ENCODE measurements at regions not wholly inside any gene's neighbourhood (a gene's known extent, or its start where the extent isn't known, plus 50 kb on each side); places are given as distances from the start of the nearest gene placed in this dataset.

DNA sequence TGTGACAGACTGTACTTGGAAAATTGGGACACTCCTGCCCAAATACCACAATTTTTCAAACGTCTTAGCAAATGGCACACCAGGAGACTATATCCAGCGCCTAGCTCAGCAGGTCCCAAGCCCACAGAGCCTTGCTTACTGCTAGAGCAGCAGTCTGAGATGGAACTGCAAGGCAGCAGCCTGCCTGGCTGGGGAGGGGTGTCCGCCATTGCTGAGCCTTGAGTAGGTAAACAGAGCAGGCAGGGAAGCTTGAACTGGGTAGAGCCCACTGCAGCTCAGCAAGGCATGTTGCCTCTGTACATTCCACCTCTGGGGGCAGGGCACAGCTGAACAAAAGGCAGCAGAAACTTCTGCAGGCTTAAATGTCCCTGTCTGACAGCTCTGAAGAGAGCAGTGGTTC, 1003.3 kb upstream of the MAP3K7 start:
- FAIRE-seq (no peak), DNase-seq (ENCODE audit: low read depth, low spot score) (no peak)
- dilution Hi-C loops (cut with MboI; ENCODE audit: extremely low pct_ligation_motif_present, low sequenced_read_pairs): no loop called here
- H3K27me3 ChIP-seq (ENCODE audit: control insufficient read depth, extremely low read depth, insufficient read depth, low read length): no peaks in the 10 kb centered on the region
- no peak overlapping the region for H3K4me3 ChIP-seq (ENCODE audit: control insufficient read depth in 2 of 3, extremely low read depth in 1 of 3, insufficient read depth in 2 of 3, low read depth in 1 of 3, low read length in 3 of 3)
- no peaks in the 10 kb centered on the region for H3K36me3 ChIP-seq (ENCODE audit: control insufficient read depth in 2 of 2, extremely low read depth in 1 of 2, insufficient read depth in 2 of 2, low read length in 2 of 2)
- no peak overlapping the region for H3K9ac ChIP-seq (ENCODE audit: control insufficient read depth, extremely low read depth, insufficient read depth, low read length)
- no peak overlapping the region for H3K4me2 ChIP-seq (ENCODE audit: control insufficient read depth, extremely low read depth, insufficient read depth, low read depth, low read length)
- no peak overlapping the region for H2AFZ ChIP-seq (ENCODE audit: control insufficient read depth, low read length)
- H3K79me2 ChIP-seq (ENCODE audit: control insufficient read depth, insufficient read depth, low read length): no peaks in the 10 kb centered on the region
- no peaks in the 10 kb centered on the region for H3K4me1 ChIP-seq (ENCODE audit: control insufficient read depth, extremely low read depth, insufficient read depth, low read length)
- no peaks in the 10 kb centered on the region for H3K9me3 ChIP-seq (ENCODE audit: control insufficient read depth, low read depth, low read length)
- H3K27ac ChIP-seq (ENCODE audit: control insufficient read depth, insufficient read depth, low read length): no peak overlapping the region
- TF ChIP-seq EZH2 (IDR thresholded peaks at IDR 0.05; ENCODE audit: low read length): no peak
- TF ChIP-seq, protein P1, sequence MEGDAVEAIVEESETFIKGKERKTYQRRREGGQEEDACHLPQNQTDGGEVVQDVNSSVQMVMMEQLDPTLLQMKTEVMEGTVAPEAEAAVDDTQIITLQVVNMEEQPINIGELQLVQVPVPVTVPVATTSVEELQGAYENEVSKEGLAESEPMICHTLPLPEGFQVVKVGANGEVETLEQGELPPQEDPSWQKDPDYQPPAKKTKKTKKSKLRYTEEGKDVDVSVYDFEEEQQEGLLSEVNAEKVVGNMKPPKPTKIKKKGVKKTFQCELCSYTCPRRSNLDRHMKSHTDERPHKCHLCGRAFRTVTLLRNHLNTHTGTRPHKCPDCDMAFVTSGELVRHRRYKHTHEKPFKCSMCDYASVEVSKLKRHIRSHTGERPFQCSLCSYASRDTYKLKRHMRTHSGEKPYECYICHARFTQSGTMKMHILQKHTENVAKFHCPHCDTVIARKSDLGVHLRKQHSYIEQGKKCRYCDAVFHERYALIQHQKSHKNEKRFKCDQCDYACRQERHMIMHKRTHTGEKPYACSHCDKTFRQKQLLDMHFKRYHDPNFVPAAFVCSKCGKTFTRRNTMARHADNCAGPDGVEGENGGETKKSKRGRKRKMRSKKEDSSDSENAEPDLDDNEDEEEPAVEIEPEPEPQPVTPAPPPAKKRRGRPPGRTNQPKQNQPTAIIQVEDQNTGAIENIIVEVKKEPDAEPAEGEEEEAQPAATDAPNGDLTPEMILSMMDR (optimal IDR thresholded peaks at IDR 0.05 in 1 of 3, IDR thresholded peaks at IDR 0.05 in 1 of 3, conservative IDR thresholded peaks at IDR 0.05 in 1 of 3; ENCODE audit: extremely low read depth in 1 of 3, insufficient read depth in 2 of 3, low read length in 3 of 3): no peak
- H3K9me1 ChIP-seq (ENCODE audit: control insufficient read depth, extremely low read depth, insufficient read depth, low read length): no peaks in the 10 kb centered on the region
- H4K20me1 ChIP-seq (ENCODE audit: control insufficient read depth, extremely low read depth, insufficient read depth, low read length): no peaks in the 10 kb centered on the region

DNA sequence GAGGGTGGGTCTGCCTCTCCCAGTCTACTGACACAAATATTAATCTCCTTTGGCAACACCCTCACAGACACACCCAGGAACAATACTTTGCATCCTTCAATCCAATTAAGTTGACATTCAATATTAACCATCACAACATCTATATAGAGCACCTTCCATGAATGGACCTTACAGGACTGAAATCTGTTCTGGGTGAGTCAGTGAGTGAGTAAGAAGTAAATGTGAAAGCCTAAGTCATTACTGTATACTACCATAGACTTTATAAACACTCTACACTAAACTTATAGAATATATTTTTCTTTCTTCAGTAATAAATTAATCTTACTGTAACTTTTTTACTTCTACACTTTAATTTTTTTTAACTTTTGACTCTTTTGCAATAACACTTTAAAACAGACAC, 993.8 kb upstream of the MAP3K7 start:
- no peak overlapping the region for H2AFZ ChIP-seq (ENCODE audit: control insufficient read depth, low read length)
- H3K4me2 ChIP-seq (ENCODE audit: control insufficient read depth, extremely low read depth, insufficient read depth, low read depth, low read length): no peak overlapping the region
- no peaks in the 10 kb centered on the region for H3K4me1 ChIP-seq (ENCODE audit: control insufficient read depth, extremely low read depth, insufficient read depth, low read length)
- no peaks in the 10 kb centered on the region for H3K9me1 ChIP-seq (ENCODE audit: control insufficient read depth, extremely low read depth, insufficient read depth, low read length)
- TF ChIP-seq EZH2 (IDR thresholded peaks at IDR 0.05; ENCODE audit: low read length): no peak
- TF ChIP-seq, protein P1 (optimal IDR thresholded peaks at IDR 0.05 in 1 of 3, IDR thresholded peaks at IDR 0.05 in 1 of 3, conservative IDR thresholded peaks at IDR 0.05 in 1 of 3; ENCODE audit: extremely low read depth in 1 of 3, insufficient read depth in 2 of 3, low read length in 3 of 3): no peak
- no peak for FAIRE-seq
- DNase-seq (ENCODE audit: low read depth, low spot score): no peak
- H3K27ac ChIP-seq (ENCODE audit: control insufficient read depth, insufficient read depth, low read length): no peak overlapping the region
- H3K9me3 ChIP-seq (ENCODE audit: control insufficient read depth, low read depth, low read length): no peaks in the 10 kb centered on the region
- H3K36me3 ChIP-seq (ENCODE audit: control insufficient read depth in 2 of 2, extremely low read depth in 1 of 2, insufficient read depth in 2 of 2, low read length in 2 of 2): no peaks in the 10 kb centered on the region
- H3K4me3 ChIP-seq (ENCODE audit: control insufficient read depth in 2 of 3, extremely low read depth in 1 of 3, insufficient read depth in 2 of 3, low read depth in 1 of 3, low read length in 3 of 3): no peak overlapping the region
- H4K20me1 ChIP-seq (ENCODE audit: control insufficient read depth, extremely low read depth, insufficient read depth, low read length): no peaks in the 10 kb centered on the region
- H3K9ac ChIP-seq (ENCODE audit: control insufficient read depth, extremely low read depth, insufficient read depth, low read length): no peak overlapping the region
- dilution Hi-C loops (cut with MboI; ENCODE audit: extremely low pct_ligation_motif_present, low sequenced_read_pairs): no loop called here
- H3K79me2 ChIP-seq (ENCODE audit: control insufficient read depth, insufficient read depth, low read length): no peaks in the 10 kb centered on the region
- H3K27me3 ChIP-seq (ENCODE audit: control insufficient read depth, extremely low read depth, insufficient read depth, low read length): no peaks in the 10 kb centered on the region

Data from keratinocyte (primary cell).